ENCODE measurements at regions not wholly inside any gene's neighbourhood (a gene's known extent, or its start where the extent isn't known, plus 50 kb on each side); places are given as distances from the start of the nearest gene placed in this dataset.

DNA sequence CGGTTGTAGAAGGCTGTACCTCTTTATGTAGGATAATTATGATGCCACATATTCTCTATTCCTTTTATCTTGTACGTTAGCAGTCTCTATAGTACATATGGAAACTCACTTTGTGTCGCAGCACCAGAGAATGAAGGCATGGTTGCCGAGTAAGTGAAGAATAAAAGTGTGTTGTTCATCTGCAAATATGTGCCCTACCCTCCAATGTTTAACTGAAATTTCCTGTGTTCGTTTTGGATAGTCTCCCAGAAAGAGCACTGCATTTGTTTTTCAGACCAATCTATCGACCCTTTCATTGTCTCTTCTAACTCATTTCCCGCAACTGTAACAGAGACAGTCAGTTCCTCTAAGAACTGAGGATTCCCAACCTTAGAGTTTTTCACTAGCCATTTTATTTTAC is 592.8 kb downstream of the TUSC7 start:
- no peak for DNase-seq (ENCODE audit: low read depth in 2 of 2)

GRCh38 chr3:117303443-117303842 is 593.9 kb downstream of the TUSC7 start:
- no peak for DNase-seq (ENCODE audit: low read depth in 2 of 2)

- DNase-seq (ENCODE audit: low read depth in 2 of 2) = no peak
Observed at GRCh38 chr3:117304681-117305080, 595.1 kb downstream of the TUSC7 start.

GRCh38 chr3:117305681-117306080 is 596.1 kb downstream of the TUSC7 start:
- no peak for DNase-seq (ENCODE audit: low read depth in 2 of 2)

DNA sequence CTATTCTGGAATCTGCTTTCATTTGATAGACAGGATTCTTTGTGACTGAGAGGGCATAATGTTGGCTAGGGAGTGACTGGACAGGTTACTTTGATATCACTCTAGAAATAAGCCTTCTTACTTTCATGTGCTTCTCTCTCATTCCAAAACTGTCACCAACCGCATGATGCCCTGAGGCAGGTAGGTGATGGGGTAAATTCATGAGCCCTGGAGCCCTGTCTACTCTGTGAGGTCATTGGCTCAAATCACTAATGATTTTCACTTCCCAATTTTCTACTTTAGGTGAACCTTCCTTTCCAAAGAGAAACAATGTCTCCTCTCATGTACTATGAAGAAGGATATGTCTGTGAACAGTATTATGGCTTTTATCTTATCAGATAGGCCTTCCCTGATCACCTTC is 596.7 kb downstream of the TUSC7 start:
- no peak for DNase-seq (ENCODE audit: low read depth in 2 of 2)

DNA sequence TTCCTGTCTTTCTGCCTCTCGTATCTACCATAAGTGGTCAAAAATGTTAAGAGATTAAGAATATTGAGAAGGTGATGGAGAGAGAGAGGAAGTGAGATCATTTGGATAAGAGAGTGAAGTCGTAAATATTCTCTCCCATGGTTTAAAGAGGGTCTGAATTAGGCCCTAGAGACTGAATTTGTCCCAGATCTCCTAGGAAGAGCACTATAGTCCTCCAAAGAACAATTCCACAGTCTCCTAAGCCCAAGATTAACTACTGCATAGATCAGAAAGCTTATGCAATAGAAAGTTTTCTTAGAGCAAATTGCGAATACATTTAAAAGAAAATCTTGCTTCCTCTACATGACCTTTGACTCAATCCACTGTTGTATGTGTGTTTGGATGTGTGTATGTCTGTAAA is 598.8 kb downstream of the TUSC7 start:
- DNase-seq (ENCODE audit: low read depth in 2 of 2) = no peak

DNA sequence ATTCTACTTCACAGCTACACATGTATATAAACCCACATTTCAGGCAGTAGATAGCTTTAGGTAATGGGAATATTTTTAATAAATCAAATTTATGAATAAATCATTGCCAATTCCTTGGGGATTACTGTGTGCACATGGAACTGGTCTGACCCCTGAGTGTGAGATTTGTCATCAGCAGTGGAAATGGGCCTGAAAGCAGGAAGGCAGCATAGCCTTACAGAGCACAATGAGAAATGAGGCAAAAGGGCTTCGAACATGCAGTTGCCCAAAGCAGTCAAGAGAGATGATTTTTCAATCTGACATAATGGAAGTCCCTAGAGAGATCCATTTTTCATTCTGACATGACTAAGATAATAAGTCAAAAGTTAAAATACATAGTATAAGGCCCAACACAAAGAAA is 599.2 kb downstream of the TUSC7 start:
- DNase-seq (ENCODE audit: low read depth in 2 of 2) = no peak

DNA sequence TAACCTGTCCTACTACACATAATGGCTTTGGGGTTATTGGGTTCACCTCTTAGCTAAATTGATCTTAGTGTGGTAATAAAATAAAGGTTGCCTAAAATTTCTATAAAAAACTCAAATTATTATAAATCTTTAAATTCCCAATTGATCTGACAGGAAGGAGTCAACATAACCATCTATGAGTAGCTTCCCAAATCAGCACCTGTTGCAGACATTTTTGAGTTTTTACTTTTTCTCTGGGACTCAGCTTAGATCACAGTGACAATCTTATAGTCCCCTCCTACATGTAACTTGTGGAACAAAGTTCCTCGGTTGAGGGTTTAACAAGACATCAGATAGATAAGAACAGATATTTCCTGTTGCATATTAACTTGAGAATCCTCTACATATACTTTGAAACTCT is 601.0 kb downstream of the TUSC7 start:
- DNase-seq (ENCODE audit: low read depth in 2 of 2) = no peak

- DNase-seq (ENCODE audit: low read depth in 2 of 2) = no peak
Observed at GRCh38 chr3:117314441-117315150, 605.0 kb downstream of the TUSC7 start.

DNA sequence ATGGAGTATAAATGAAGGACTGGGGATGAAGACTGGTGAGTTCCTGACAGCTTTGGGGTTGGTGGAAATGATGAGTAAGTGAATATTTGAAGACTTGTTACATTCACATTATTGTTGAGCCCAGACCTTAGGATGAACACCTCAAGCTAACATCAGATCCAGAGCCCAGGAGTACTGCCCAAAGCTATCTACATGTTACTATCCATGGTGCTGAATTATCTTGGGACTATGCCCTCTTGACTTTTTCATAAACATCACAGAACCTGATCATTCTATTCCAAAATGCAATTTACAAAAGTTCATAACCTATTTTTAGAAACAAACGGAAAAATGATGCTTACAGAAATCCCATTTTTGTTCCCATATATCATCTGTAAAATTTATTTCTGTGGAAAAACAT is 613.3 kb downstream of the TUSC7 start:
- no peak for DNase-seq (ENCODE audit: low read depth in 2 of 2)

DNA sequence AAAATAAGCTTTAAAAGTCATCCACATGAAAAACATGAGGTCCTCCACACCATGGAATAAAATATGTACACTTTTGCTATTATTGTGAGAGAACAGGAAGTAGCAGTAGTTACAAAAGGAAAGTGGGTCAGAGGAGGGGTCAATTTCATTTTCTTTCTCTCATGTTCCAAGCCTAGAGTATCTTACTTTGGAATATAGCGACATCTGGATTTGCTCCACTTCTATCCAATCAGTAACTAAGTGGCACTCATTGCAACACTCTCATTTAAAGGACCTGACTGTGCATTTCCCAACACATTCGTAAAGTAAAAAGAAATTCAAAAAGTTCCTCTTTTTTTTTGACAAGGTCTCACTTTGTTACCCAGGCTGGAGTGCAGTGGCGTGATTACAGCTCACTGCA is 637.3 kb downstream of the TUSC7 start:
- DNase-seq (ENCODE audit: low read depth in 2 of 2) = no peak

DNA sequence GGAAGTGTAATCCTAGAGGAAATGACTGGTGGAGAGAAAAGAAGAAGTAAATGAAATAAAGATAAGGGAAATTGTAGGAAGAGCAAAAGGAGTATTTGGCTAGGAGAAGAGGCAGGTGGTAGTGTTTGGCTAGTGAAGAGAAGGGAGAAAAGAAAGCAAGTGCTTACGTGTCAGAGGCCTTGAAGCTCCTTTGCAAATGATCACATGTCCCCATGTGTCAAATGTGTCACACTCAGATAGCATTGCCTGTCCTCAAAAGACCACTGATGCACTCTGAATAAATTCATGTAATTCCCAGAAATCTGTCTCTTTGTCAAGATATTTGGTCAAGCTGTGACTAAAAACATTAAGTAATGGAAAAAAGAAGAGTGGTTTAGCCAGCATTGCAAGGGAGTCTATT is 639.3 kb downstream of the TUSC7 start:
- DNase-seq (ENCODE audit: low read depth in 2 of 2) = no peak

DNA sequence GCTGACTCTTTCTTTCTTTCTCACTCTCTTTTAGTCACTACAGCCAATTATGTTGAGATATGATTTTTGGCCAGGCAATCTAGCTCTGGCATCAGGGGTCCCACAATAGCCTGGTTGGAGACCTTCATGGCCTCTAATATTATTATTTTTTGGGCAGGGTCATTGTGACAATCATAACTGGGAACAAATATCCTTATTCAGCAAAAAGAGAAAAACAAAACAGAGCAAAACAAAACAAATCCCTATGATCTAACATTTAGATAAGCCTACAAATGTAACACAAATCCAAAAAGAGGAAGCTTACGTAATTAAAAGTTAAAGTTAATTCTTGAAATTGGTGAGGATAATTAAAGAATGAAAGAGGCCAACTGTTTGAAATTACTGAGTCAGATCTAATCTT is 640.0 kb downstream of the TUSC7 start:
- DNase-seq (ENCODE audit: low read depth in 2 of 2) = no peak

DNA sequence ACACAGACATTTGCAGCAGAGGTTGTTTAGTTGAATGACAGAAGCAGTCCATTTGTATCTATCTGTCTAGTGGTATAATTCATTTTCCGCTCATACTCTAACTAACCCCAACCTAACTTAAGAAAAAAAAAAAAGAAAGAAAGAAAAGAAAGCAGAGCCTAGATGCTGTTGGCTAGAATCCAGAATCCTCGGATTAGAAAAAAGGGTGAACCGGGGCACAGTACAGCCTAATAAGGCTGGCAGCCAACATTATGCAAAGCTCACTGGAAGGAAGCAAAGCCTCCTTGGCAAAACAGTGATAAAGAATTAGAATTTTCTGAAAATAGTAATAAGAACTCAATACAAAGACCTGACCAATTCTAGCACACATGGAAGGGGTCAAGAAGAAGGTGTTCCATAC is 640.8 kb downstream of the TUSC7 start:
- DNase-seq (ENCODE audit: low read depth in 2 of 2) = no peak

DNA sequence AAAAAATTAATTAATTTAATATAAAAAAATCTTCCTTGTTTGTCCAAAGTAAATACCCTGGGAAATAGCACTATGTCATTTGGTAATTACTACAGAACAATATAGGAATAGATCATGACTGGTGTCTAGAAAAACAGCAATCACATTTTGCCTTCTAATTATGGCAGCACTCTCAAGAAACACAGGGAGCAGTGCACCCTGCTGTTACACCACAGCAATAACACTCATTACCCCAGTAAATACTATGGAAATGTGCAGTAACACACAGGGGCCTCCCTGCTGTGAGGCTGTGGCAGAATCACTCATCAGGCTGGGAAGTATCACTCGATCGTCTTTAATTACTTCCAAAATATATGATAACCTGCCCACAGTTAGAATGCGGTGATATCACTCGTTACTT is 646.0 kb downstream of the TUSC7 start:
- DNase-seq (ENCODE audit: low read depth in 2 of 2) = no peak

GRCh38 chr3:117356091-117356705 is 646.6 kb downstream of the TUSC7 start:
- no peak for DNase-seq (ENCODE audit: low read depth in 2 of 2)

DNA sequence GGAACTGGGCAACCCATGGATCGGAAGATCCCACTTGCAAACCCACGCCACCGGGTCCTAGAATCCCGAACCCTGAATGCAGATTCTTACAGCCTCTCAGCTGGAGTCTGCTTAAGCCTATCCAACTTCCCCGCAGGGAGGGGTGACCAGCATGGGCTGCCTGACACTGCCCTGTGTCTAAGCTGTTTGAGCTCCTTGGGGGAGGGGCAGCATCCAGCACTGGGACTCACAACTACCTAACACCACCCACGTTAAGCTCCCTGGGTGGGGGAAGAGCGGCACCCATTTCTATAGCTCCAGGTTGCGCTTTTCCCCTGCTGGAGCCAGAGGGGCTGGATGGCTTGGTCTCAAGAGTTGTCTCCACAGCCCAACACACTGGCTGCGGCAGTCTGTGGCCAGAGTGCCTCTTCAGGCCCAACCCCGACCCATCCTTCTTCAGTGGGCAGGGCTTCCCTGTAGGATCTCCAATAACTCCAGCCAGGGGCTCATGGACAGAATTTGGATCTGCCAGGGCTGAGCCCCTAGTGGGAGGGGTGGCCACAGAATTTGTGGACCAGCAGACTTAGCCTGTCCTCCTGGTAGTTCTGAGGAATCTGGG is 649.2 kb downstream of the TUSC7 start:
- no peak for DNase-seq (ENCODE audit: low read depth in 2 of 2)

DNA sequence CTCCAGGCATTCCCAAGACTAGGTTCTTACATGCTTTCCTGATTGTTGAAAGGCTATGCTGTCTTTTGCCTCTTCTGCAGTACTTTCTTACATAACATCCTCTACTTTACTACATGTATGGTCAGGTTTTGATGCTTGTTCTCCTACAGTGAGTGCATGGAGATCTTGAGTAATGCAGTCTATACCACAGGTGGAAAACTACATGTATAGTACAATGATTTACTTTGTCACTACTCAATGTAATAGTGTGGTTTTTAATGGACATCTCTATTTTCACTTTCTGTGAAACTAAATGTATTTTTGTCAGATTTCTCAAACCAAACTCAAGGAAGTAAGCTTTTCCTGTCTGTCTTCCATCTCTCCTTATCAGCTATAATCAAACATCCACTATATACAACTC is 657.0 kb downstream of the TUSC7 start:
- DNase-seq (ENCODE audit: low read depth in 2 of 2) = no peak

DNA sequence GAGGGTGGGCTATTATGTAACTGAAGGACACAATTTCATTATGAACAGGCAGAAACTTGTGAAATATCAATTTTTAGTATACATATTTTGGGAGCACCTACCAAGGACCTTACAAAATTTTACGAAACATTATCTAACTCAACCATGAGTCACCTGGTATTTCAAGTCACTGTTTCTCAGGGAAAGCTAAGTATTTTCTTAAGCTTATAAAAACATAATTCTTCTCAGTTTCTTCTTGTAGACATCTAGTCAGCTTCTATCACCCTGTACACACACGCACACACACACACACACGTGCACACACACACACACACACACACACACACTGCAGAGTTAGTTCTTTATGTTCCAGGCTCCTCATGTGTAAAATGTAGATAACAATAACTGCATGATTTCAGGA is 658.3 kb downstream of the TUSC7 start:
- DNase-seq (ENCODE audit: low read depth in 2 of 2) = no peak

GRCh38 chr3:117380631-117381030 is 671.1 kb downstream of the TUSC7 start:
- DNase-seq (ENCODE audit: low read depth in 2 of 2) = no peak

DNA sequence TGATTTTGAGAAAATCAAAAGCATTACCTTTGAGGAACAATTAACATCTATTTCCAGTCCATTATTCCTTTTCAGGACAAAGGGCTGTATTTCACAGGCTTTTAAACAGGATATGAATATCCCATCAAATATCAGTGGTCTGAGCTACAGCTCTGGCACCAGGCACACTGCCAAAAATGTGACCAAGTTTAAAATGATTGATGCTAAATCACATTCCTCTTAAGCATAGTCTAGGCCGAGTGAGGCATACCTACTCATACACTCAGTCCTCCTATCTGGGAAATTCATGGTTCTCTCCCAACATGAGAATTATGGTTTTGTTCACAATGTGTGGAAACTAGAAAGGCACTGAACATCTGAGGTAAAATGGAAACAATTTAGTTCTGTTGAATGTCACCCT is 683.5 kb downstream of the TUSC7 start:
- no peak for DNase-seq (ENCODE audit: low read depth in 2 of 2)

DNA sequence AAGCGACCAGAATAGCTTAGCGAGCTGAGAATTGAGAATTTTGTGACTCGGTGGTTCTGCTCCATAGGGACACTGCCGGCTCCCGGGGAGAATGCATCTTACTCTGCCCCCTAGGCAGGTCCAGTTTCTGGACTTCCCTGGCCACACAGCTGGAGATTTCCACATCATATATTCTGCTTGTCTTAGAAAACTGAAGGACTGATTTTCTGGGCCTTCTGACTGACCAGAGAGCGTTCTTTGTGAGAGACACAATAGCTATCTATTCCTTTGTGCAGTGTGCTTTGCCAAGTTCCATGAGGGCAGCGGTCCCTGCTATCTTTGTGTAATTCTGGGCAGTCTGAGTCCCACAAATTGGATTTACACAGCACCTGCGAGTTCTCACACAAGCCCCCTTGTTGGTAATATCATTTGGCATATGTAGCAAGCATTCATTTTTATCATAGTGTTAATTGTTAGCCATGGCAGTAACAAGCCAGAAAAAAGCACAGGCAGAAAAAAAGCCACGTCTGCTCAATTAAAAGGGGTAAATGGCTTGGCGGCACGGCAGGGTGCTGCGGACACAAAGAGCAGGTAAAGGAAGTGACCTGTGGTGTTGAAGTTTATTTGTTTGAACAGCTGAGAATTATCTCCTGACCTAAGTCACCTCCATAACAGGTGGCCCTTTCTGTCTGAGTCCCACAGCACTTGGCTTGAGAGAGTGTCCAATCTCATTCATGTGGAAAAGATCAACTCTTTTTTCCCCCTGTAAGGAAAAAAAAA is 688.7 kb downstream of the TUSC7 start:
- no peak for DNase-seq (ENCODE audit: low read depth in 2 of 2)
